Cardiac muscle cell (in vitro differentiated cells and primary cell): ENCODE measurements at regions not wholly inside any gene's neighbourhood (a gene's known extent, or its start where the extent isn't known, plus 50 kb on each side); places are given as distances from the start of the nearest gene placed in this dataset.

ENCODE experiments used
- DNase-seq, 2 donors: peaks; one replicate each; pipeline versions ENCODE4 v3.0.0 to v3.0.0-alpha.2; 2010 to 2017; ENCODE audit warnings: low read depth in 1 of 2, low spot score in 1 of 2
- H3K27ac ChIP-seq: fragments of 200-600 bp; sonication (generic); 2 replicates; pipeline ENCODE4 v1.5.1; 2016
- H3K27me3 ChIP-seq: fragments of 200-600 bp; sonication (generic); 2 replicates; pipeline ENCODE4 v1.6.0; 2016; ENCODE audit warnings: control low read depth
- H3K36me3 ChIP-seq: fragments of 200-600 bp; sonication (generic); 2 replicates; pipeline ENCODE4 v1.5.1; 2016; ENCODE audit warnings: control low read depth
- H3K4me1 ChIP-seq: fragments of 200-600 bp; sonication (generic); 2 replicates; pipeline ENCODE4 v1.8.1; 2017; ENCODE audit warnings: low read depth, mild to moderate bottlenecking, mixed run types
- H3K4me3 ChIP-seq: fragments of 200-600 bp; sonication (generic); 2 replicates; pipeline ENCODE4 v1.5.1; 2016; ENCODE audit warnings: mild to moderate bottlenecking
- H3K9me3 ChIP-seq: fragments of 200-600 bp; sonication (generic); 2 replicates; pipeline ENCODE4 v1.5.1; 2017; ENCODE audit warnings: low read depth, mild to moderate bottlenecking, control low read depth
- CTCF ChIP-seq: IDR thresholded peaks from 2 replicates; pipeline ENCODE4 v1.5.1; 2012; ENCODE audit warnings: low read depth, mild to moderate bottlenecking, low read length

- H3K9me3 ChIP-seq = no peaks in the 10 kb centered on the region
- H3K4me3 ChIP-seq = no peak overlapping the region
- H3K4me1 ChIP-seq = peaks cover 8% of the 10 kb centered on the region
- no peaks in the 10 kb centered on the region for H3K36me3 ChIP-seq
- DNase-seq = peak in 1 of 2 donors; percentile 56
- TF ChIP-seq CTCF = no peak
- no peak overlapping the region for H3K27ac ChIP-seq
- no peaks in the 10 kb centered on the region for H3K27me3 ChIP-seq
These were observed 53.7 kb upstream of the FABP6 start for GRCh38 chr5:160175438-160176218.

DNA sequence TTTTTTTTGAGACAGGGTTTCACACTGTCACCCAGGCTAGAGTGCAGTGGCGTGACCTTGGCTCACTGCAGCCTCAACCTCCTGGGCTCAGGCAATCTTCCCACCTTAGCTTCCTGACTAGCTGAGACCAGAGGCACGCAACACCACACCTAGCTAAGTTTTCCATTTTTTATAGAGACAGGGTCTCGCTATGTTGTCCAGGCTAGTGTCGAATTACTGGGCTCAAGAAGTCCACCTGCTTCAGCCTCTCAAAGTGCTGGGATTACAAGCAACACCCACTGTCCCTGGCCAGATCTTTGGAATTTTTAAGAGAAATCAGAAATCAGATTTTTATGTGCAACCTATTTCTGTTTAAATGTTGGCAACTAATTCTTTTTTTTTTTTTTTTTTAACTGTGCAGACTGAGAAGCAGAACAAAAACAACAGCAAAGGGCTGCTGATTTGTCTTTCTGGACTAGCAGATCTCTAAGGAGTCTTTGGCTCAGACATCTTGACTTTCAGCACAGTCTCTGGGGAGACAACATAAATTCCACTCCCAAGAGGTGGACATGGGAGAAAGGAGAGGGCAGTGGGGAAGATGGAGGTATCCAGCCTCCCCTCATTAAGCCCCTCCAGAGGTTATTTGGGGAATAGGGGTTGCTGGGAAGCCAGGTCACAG, 54.4 kb upstream of the FABP6 start:
- Histone ChIP-seq H3K4me3 (no peak overlapping the region), H3K9me3 (no peaks in the 10 kb centered on the region), H3K27me3 (no peaks in the 10 kb centered on the region), H3K27ac (no peak overlapping the region), H3K4me1 (peaks cover 8% of the 10 kb centered on the region), H3K36me3 (no peaks in the 10 kb centered on the region)
- peak in 1 of 2 donors; percentile 35 for DNase-seq
- TF ChIP-seq CTCF = no peak

GRCh38 chr5:160174290-160174689, 55.0 kb upstream of the FABP6 start:
- no peak for DNase-seq
- Histone ChIP-seq H3K27me3 (no peaks in the 10 kb centered on the region), H3K4me3 (no peak overlapping the region), H3K9me3 (no peaks in the 10 kb centered on the region), H3K36me3 (no peaks in the 10 kb centered on the region), H3K27ac (no peak overlapping the region), H3K4me1 (peaks cover 8% of the 10 kb centered on the region)
- no peak for TF ChIP-seq CTCF

GRCh38 chr5:160171666-160172065, 52.4 kb upstream of the PWWP2A start:
- H3K4me3 ChIP-seq = no peak overlapping the region
- H3K27ac ChIP-seq = peak overlapping the region; percentile 9

GRCh38 chr5:160169326-160169725, 50.1 kb upstream of the PWWP2A start:
- H3K4me3 ChIP-seq = no peak overlapping the region
- H3K9me3 ChIP-seq = no peaks in the 10 kb centered on the region
- peaks cover 26% of the 10 kb centered on the region for H3K4me1 ChIP-seq
- TF ChIP-seq CTCF = no peak
- no peaks in the 10 kb centered on the region for H3K36me3 ChIP-seq
- H3K27ac ChIP-seq = no peak overlapping the region
- H3K27me3 ChIP-seq = no peaks in the 10 kb centered on the region
- peak in 1 of 2 donors; percentile 91 for DNase-seq

More at GRCh38 chr5:160171666-160172065, 52.4 kb upstream of the PWWP2A start:
- TF ChIP-seq CTCF = no peak
- H3K4me1 ChIP-seq = peaks cover 9% of the 10 kb centered on the region
- DNase-seq = peak in 1 of 2 donors; percentile 67
- no peaks in the 10 kb centered on the region for H3K9me3 ChIP-seq
- H3K27me3 ChIP-seq = no peaks in the 10 kb centered on the region
- no peaks in the 10 kb centered on the region for H3K36me3 ChIP-seq
